Left hindlimb (tissue), 1 donor: ENCODE measurements at regions not wholly inside any gene's neighbourhood (a gene's known extent, or its start where the extent isn't known, plus 50 kb on each side); places are given as distances from the start of the nearest gene placed in this dataset.
A peak's percentile ranks its signal among the peaks of the same experiment; 100 is the strongest.

Experiments used
- DNase-seq: peaks from one replicate; pipeline ENCODE4 v3.0.0-alpha.2; 2018

DNA sequence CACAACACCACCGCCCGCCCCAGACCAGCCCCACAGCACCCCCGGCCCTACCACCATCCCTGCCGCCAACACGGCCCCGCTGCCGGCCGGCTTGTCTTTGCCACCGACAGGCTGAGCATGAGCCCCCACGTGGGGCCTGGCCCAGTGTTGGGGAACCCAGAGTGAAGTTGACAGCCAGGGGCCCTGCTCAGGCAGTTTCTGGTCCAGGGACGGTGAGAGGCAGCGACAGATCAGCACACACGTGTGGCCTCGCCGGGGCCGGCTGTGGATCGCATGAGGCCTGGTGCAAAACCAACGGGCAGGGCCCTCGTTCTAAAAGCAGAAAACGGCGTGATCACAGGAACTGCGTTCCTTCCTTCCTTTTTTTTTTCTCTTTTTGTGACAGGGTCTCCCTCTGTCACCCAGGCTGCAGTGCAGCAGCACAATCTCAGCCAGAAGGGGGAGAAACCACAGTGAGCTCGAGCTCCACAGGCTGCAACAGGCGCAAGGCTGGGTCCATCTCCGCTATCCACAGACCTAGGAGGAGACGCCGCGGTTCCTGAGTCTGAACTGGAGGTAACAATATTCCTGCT, 50.5 kb upstream of the FBRSL1 start:
- no peak for DNase-seq

DNA sequence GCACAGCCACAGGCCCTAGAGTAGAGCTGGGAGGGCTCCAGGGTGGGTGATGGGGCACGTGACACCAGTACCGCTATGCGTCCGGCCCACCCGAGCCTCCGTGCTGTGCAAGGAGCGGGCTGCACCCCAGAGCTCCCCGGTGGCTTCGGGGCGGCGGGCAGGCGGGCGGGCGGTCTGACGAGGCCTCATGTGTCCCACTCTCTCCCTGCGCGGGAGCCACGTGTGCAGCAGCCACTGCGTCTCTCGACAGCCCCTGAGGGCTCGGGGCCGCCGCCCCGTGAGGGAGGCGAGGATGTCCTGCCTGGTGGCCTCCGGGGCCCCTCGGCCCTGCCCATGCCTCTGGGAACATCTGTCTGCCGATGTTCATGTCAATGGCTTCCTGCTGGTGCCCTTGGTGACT, 51.2 kb upstream of the FBRSL1 start:
- no peak for DNase-seq

DNA sequence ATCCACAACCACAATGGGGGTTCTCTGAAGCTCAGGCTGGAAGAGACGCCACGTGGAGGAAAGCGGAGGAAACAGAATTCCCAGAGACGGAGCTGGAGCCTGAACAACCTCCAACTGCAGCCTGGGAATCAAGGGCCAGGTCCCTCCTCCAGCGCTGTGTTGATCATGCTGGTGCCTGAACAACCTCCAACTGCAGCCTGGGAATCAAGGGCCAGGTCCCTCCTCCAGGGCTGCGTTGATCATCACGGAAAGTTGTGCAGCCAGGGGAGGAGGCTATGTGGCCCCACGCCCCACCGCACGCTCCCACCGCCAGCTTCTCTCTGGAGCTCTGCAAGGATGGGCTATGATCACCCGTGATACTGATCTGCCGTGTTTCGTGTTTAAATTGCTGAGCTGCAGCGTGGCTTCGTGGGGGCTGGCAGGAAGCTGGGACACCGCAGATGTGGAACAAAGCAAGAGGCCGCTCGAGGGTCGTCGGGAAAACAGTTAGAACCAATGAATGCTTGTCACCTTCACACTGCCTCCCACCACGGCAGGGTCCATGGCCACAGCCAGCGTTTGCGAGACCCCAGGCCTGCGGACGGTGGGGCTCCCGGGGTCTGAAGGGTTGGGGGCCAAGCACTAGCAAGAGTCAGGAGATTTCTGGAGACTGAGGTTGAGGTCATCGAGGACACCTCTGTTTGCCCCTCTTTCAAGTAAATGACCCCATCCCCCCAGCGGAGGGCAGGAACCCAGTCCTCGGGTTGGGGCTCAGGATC, 51.8 kb upstream of the FBRSL1 start:
- peak; percentile 73 for DNase-seq

DNA sequence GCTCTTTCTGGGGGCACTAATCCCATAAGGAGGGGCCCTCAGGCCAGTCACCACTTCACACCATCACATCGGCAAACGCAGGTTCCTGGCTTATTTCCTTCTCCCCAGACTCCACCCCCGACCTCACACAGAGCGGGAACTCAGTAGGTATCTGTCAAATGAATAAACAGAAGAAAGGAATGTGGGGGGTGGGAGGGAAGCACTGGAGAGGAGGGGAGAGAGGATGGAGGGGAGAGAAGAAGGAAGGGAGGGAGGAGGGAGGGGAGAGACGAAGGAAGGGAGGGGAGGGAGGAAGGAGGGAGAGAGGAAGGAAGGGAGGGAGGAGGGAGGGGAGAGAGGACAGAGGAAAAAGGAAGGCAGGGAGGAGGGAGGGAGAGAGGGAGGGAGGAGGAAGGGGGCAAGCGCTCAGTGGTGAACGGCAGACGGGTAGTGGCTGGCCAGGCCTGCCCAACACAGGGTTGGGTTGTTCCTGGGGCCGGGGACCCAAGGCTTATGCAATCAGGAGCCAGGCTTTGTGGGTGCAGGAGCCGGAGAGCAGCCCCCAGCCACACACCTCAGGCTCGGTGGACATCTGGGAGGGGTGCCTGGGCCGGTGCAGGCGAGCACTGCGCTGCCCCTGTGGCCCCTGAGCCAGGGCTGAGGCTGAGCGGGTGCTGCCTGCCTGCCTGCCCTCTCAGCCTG, 52.6 kb upstream of the FBRSL1 start:
- no peak for DNase-seq

DNA sequence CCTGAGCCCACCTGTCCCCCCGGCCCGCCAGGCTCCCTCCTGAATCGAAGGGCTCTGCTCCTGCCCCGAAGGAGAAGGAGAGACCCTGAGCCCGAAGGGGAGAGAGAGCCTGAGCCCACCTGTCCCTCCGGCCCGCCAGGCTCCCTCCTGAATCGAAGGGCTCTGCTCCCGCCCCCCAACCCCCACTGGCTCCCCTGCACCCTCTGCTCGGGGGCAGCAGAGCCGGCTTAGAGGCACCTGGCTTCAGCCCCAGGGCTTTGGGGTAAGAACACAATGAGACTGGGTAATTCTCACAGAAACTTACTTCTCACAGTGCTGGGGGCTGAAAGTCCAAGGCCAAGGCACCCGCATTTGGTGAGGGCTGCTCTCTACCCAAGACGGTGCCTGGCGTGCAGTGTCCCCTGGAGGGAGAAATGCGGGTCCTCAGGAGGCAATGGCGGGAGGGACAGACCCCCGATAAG, 53.1 kb upstream of the FBRSL1 start:
- no peak for DNase-seq

DNA sequence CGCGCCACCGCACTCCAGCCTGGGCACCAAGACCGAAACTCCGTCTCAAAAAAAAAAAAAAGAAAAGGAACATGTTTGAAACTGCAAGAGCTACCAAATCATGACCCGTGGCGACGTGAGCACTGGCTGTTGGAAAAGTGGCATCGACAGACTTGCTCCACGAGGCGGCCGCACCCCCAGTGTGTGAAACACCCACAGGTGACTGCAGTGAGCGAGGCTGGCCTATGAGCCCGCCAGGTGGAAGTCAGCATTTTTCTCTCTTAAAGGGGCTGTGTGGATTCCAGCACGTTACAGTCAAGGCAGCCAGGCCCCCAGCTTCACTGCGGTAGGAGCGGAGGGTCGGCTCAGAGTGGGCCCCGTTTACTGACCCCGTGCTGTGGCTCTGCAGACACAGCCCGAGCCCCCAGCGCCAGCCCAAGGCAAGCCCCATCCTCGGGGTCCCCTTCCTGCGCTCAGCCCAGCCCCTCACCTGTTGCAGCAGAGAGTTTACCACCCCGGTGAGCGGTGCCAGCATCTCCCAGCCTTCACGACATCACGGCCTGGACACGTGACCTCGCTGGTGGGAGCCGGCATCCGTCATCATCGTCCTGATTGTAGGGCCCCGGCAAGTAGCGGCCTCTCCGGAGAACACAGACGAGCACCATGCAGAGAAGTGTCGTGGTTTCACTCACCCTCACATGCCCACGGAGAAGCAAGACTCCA, 54.3 kb upstream of the FBRSL1 start:
- no peak for DNase-seq

DNA sequence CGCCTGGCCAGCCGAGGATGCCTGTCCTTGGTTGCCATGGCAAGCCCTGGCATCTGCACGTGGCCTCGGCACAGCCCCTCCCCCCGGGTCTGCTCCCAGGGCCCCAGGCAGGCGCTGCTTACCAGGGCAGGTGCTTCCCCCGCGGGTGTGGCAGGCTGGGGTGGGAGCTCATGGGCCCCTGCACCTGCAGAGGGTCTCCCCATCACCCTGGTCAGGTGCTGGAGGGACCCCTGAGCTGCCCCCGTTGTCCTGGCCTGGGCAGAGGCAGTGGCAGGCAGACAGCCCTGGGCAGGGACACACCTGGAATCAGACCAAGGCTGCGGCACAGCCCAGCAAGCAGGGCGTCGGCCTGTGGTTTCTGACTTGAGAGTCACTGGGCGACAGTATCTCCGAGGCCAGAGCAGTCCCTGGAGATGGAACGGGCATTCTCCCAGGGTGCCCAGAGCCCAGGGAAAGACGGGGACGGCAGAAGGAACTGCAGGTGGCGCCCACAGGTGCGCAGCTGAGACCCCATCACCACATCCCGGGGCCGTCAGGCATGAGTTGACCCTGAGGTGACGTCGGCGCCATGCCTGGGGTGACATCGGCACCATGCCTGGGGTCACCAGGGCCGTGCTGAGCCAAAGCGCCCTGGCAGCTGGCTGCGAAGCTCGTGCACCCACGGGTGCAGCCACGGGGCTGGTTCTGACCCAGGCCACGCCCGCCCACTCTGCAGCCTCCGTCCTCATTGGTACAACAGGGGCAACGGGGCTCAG, 56.1 kb upstream of the FBRSL1 start:
- no peak for DNase-seq

DNA sequence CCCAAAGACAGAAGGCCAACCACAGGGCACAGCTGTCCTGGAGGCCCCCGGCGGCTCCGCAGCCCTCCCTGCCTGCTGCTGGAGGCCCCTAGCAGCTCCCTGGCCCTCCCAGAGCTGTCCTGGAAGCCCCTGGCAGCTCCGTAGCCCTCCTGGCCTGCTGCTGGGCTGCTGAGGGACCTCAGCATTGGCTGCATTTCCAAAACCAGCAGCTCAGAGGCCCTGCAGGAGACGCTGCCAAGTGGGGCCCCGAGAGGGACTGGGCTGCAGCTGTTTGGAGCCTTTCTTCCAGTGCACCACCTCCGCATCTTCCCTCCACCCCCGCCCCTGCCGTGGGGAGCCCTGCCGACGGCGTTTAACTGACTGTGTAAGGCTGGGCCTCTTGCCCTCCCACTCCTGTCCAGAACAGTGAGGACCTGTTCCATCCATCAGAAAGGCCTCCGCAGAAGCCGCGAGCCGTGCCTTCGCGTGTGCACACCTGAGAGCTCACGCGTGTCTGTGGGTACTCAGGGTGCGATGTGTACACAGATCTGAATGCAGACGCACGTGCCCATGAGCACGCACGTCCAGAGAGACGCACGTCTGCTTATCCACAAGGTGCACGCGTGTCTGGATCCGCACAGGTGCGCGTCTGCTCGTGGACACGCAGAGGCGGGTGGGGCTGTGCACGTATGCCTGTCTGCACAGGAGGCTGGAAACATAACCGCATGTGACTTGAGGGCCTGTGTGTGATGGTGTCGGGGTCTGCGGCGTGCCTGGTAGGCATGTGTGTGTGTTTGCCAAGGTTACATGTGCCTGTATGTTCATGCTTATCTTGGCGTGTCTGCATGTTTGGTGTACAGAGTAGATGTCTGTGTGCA, 57.0 kb upstream of the FBRSL1 start:
- DNase-seq: peak; percentile 95

DNA sequence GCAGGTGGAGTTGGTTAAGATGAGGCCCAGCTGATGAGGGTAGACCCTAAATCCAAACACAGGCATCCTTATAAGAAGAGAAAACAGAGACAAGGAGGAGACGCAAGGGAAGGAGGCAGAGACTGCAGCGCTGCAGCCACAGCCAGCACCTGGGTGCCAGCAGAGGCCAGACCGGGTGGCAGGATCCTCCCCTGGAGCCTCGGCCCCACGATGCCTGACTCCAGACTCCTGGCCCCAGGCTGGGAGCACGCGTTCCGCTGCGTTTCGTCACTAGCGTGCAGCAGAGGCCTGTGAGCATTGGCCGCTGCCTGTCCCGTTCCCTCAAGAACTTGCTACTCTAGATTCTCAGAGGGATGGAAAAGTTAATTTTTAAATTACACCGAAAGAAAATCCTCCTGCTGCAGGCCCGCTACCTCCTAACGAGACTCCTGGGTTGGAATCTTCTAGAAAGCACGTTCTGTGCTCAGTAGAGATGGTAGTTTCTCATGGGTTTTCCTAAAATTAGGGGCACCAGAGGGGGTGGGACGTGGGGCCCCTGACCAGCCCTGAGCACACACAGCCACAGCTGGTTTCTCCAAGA, 57.7 kb upstream of the FBRSL1 start:
- DNase-seq: no peak

DNA sequence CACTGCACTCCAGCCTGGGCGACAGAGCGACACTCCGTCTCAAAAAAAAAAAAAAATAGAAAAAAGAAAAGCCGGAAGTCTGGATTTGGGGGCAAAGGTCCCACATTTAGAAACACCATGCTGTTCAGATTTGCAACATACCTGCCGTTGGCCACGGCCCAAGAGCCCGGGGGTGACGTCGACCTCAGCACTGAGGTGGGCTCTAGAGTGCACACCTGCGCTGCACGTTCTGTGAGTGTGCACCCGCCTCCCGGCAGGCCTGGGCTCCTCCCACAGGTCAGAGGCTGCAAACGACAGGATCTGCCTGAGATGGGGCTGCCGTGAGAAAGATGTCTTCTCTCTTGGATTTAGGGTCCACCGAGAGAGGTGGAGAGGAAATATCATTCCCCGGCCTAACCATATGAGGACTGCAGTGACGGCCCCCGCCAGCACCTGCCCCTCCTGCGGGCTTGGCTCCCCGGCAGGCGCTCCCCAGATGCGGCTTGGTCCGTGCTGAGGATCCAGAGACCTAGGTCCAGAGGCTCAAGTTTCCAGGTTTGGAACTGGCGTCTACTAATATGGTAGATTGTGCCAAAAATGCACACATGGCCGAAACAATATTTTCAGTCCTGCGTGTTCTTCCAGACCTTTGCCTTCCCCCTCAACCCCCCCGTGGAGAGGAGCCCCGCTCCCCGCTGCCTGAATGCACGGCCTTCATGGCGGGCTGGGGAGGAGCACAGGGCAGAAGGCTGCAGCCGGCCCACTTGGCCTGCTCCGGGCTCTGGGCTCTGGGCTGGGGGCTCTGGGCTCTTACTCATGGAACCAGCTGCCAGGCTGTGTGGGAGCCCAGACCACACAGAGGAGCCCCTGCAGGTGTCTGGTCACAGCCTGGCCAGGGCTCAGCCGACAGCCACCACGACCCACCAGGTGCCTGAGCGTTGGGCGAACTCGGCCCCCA, 58.8 kb upstream of the FBRSL1 start:
- DNase-seq: peak; percentile 80

DNA sequence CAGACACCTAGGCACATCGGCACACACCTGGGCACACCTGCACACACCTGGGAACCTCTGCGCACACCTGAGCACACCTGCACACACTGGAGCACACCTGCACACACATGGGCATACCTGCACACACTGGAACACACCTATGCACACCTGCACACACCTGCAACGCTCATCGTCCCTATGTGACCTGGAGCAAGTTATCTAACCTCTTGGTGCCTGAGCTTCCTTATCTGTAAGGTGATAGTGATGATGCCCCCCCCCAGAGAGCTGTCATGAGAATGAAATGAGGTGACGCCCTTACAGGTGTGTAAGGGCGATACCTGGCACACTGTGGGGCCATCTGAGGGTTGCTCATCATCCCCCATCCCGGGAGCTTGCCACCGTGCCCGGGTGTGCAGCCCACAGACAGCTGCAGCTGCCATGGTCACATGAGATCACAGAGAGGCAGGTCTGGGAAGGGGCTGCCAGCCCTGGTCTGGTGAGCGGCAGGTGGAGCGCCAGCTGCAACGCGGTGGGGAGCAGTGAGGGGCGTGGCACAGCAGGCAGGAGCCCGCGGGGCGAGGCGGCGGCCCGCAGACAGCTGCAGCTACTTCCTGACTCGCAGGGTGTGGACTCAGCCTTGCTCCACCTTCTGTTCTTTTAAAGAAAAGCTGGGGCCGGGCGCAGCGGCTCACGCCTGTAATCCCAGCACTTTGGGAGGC, 59.9 kb upstream of the FBRSL1 start:
- DNase-seq: peak; percentile 87

DNA sequence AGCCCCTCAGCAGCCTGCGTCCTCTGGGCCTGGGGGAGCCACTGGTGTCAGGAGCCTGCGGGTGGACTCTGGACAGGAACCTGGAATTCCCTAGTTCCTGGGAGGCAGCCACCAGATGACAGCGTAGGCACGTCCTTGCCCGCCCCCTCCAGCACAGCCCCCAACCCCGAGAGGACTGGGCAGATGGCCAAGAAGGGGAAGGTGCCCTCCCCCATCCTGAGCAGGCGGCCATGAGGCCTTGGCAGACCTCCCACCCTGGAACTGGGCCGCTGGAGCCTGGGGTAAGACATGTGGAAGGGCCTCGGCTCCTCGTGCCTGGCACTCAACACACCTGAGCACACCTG, 60.4 kb upstream of the FBRSL1 start:
- DNase-seq: peak; percentile 74

DNA sequence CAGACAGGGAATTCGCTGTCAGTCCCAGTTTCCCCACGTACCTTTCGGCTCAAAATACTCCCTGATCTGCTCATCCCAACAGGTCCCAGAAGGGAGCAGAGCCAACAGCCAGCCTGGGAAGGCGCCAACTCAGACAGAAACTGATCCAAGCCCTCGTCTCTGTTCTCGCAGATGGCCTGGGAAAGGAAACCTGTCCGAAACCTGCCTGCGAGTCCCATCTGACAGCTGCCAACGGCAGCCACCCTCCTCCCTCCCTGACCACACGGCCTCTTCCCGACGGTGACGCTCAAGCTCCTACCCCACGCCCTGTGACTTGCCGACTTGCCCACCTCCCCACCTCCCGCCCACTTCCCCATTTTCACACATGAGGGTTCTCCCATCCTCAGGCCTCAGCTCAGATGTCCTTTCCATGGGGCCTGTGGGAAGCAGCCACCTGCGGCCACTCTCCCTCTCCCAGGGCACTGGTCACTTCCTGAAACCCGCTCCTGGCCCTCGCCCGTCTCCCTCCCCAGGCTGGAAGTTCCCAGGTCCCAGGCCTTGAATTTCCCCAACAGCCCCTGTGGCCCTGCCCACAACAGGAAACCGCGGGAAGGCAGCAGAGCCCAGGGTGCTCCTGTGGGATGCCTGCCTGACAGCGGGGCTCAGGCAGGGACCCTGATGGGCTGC, 60.9 kb upstream of the FBRSL1 start:
- peak; percentile 71 for DNase-seq

DNA sequence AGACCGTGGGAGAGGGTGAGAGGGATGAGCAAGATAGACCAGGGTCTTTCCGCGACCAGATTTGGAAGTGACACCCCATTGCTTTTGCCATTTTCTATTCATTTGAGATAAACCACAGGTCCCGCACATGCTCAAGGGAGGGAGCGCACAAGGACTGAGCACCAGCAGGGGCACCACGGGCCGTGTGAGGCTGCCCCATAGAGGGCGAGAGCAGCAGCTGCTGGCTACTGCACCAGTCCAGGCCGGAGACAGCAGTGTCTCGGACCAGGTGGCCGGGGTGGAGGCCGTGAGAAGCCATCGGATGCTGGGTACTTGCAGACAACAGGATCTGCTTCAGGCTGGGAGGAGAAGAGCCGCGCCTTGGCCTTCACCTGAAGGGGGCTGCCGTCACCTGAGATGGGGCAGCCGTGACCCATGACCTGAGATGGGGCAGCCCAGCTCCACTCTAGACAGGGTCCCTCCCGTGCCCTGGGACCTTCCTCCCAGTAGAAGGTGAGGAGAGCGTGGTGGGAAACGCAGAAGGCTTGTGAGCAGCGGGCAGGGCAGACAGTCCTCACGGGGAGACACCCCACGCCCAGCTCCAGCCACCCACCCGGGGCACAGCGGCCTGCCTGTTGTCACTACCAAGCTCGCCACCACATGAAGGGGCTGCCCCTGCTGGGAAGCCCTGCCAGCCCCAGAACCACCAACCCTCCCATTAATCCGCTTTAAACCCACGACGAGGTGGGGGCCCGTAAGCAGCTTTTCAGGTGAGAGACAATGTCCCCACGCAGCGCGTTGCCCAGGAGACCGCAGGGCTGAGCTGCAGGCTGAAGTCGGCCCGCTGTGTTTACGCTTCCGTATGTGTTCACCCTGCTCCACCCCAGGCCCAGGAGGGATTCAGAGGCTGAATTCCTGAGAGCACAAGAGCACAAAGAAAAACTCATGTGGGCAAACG, 61.7 kb upstream of the FBRSL1 start:
- DNase-seq: no peak

DNA sequence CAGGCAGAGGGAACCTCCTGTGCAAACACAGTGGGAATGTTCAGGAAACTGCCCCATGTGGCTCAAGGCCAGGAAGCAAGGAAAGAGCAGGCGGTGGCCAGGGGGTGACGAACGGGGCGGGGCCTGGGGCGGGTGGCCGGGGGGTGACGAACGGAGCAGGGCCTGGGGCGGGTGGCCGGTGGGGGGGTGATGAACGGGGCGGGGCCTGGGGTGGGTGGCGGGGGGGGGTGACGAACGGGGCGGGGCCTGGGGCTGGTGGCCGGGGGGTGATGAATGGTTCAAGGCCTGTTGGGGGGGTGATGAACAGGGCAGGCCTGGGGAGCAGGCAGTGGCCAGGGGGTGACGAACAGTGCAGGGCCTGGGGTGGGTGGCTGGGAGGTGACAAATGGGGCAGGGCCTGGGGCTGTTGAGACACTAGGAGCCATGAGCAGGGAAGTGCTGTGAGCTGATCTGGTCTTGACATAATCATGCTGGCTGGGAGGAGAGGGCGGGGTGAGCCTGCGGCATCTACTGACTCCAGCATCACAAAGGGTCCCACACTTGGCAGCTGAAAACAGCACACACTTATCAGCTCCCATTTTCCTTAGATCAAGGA, 62.7 kb upstream of the FBRSL1 start:
- DNase-seq: no peak

DNA sequence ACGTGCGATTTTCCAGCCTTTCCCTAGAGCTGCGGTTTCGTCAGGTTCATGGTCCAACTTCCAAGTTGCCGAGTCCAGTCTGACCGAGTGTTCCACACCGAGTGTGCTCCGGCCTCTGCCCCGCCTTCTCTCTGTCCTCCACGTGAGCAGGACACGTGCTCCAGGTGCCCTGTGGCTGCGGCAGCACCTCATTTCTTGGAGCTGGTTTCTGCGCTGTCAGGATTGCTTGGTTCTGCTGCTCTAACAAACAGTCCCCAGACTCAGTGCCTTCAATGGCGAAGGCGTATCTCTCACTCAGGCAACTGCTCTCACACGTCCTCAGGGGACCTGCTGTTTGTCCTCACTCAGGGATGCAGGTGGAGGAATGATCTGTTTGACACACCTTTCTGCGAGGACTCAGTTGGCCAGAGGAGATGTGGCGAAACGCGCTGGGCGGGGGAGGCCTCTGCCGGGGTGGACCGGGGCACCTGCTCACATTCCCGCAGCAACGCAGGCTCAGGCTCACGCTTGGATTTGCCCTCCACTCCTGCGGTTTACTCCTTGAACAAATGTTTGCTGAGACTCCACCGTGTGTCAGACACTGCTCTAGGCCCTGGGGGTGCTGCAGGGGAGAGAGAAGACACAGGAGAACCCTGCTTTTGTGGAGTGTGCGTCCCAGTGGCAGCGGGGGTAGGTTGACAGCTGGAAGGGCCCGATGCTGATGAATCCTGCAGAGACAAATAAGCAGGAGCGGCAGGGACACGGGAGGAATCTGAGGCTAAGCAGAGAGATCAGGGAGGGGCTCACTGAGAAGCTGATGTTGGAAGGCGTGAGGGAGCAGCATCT, 63.4 kb upstream of the FBRSL1 start:
- peak; percentile 29 for DNase-seq

DNA sequence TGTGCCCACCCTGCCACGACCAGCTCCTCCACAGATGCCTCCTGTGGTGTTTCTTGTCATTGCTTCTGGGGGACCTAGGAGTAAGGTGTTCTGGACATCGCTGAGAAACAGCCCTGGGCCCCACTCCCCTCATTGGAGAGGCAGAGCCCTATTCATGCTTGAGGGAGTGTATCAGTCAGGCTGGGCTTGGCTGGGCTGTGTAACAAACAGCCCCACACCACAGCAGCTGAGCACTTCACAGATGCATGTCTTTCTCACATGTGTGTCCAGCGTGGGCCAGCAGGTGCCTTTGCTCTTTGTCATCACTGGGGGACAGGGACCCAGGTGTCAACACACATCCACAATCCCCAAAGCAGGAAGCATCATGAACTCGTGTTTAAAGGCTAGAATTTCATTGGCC, 65.1 kb upstream of the FBRSL1 start:
- DNase-seq: peak; percentile 27
